PFSK-1 (cell line): ENCODE measurements at regions not wholly inside any gene's neighbourhood (a gene's known extent, or its start where the extent isn't known, plus 50 kb on each side); places are given as distances from the start of the nearest gene placed in this dataset.

Experiments used
- FOXP2 ChIP-seq: optimal IDR thresholded peaks from 2 replicates; pipeline ENCODE3; 2011; ENCODE audit warnings: borderline replicate concordance, control low read depth, inconsistent platforms; ENCODE audit not compliant: insufficient read depth; ENCODE audit errors: extremely low read length, extremely low read depth
- POLR2AphosphoS5 ChIP-seq: IDR thresholded peaks from 2 replicates; pipeline ENCODE4 v1.6.1; 2012; ENCODE audit warnings: low read depth, mild to moderate bottlenecking, control low read depth, low read length, moderate library complexity
- REST ChIP-seq, 2 experiments: IDR thresholded peaks; 2 replicates each; pipeline versions ENCODE4 v1.6.1 to v1.8.0; 2011 to 2012; ENCODE audit warnings: low read depth in 2 of 2, low read length in 2 of 2, control low read depth in 1 of 2, inconsistent platforms in 1 of 2, mild to moderate bottlenecking in 1 of 2, moderate library complexity in 1 of 2; ENCODE audit not compliant: insufficient read depth in 1 of 2
- SIN3A ChIP-seq: IDR thresholded peaks from 2 replicates; pipeline ENCODE4 v1.6.1; 2012; ENCODE audit warnings: mild to moderate bottlenecking, low read length, moderate library complexity, borderline replicate concordance; ENCODE audit not compliant: insufficient read depth
- TAF1 ChIP-seq: IDR thresholded peaks from 2 replicates; pipeline ENCODE4 v1.6.1; 2012; ENCODE audit warnings: low read length, control low read depth, borderline replicate concordance; ENCODE audit not compliant: insufficient read depth

GRCh38 chr14:48970943-48971342 is 615.2 kb downstream of the RPS29 start:
- TF ChIP-seq SIN3A (no peak), TAF1 (no peak), POLR2AphosphoS5 (no peak), REST (IDR thresholded peaks at IDR 0.05; ENCODE audit: insufficient read depth in 1 of 2, low read depth in 2 of 2, low read length in 2 of 2) (no peak), FOXP2 (no peak)

- TF ChIP-seq TAF1, result no peak
- no peak for TF ChIP-seq FOXP2
- TF ChIP-seq SIN3A, result no peak
- TF ChIP-seq REST (IDR thresholded peaks at IDR 0.05; ENCODE audit: insufficient read depth in 1 of 2, low read depth in 2 of 2, low read length in 2 of 2), result no peak
- TF ChIP-seq POLR2AphosphoS5, result no peak
Measured at GRCh38 chr14:48967419-48967818, 618.8 kb downstream of the RPS29 start.

- no peak for TF ChIP-seq TAF1
- TF ChIP-seq REST (IDR thresholded peaks at IDR 0.05; ENCODE audit: insufficient read depth in 1 of 2, low read depth in 2 of 2, low read length in 2 of 2), result no peak
- no peak for TF ChIP-seq SIN3A
- no peak for TF ChIP-seq POLR2AphosphoS5
- TF ChIP-seq FOXP2, result no peak
Measured at GRCh38 chr14:48963231-48963790, 622.9 kb downstream of the RPS29 start.

GRCh38 chr14:48957486-48957885 is 628.7 kb downstream of the RPS29 start:
- no peak for TF ChIP-seq FOXP2

GRCh38 chr14:48955857-48956256 is 630.3 kb downstream of the RPS29 start:
- TF ChIP-seq REST (IDR thresholded peaks at IDR 0.05; ENCODE audit: insufficient read depth in 1 of 2, low read depth in 2 of 2, low read length in 2 of 2) (no peak), POLR2AphosphoS5 (no peak), FOXP2 (no peak), SIN3A (no peak), TAF1 (no peak)
